Testis (tissue), 2 donors: ENCODE measurements at regions not wholly inside any gene's neighbourhood (a gene's known extent, or its start where the extent isn't known, plus 50 kb on each side); places are given as distances from the start of the nearest gene placed in this dataset.
A peak's percentile ranks its signal among the peaks of the same experiment; 100 is the strongest.
"Not testable (repeated sequence)": the region's sequence is repeated elsewhere in the genome, so short reads cannot be mapped to it uniquely, and the experiment has no call there.

Experiments used
- DNase-seq: peaks from one replicate; pipeline ENCODE4 v3.0.0-alpha.2; 2019
- H3K27ac ChIP-seq, 2 donors: fragments of 200-600 bp; sonication (generic); one replicate each; pipeline ENCODE4 v1.5.1; 2019
- H3K27me3 ChIP-seq: fragments of 200-600 bp; sonication (generic); one replicate; pipeline ENCODE4 v1.5.1; 2019
- H3K36me3 ChIP-seq: fragments of 200-600 bp; sonication (generic); one replicate; pipeline ENCODE4 v1.5.1; 2017; ENCODE audit warnings: low read depth; ENCODE audit errors: missing control alignments
- H3K4me1 ChIP-seq: fragments of 200-600 bp; sonication (generic); one replicate; pipeline ENCODE4 v1.5.1; 2019
- H3K4me3 ChIP-seq, 2 donors: fragments of 200-600 bp; sonication (generic); one replicate each; pipeline ENCODE4 v1.5.1; 2017 to 2019
- H3K9me3 ChIP-seq: fragments of 200-600 bp; sonication (generic); one replicate; pipeline ENCODE4 v1.5.1; 2017
- POLR2A ChIP-seq: fragments of 450-650 bp; IDR thresholded peaks from one replicate; pipeline ENCODE4 v1.6.1; 2017; ENCODE audit warnings: antibody characterized with exemption, mild to moderate bottlenecking, moderate library complexity
- WGBS, 2 donors: methylation state at CpG; one replicate each; pipeline ENCODE4 v1.1.5; 2018; 5-methylcytosine and 5-hydroxymethylcytosine counted together
- intact Hi-C: fragments of 100-400 bp; cut with DNase I; formaldehyde crosslinking; loops from one replicate; pipeline ENCODE4 v1.15.1; 2023; ENCODE audit warnings: low total_unique reads
- TF ChIP-seq, protein P1 (sequence below), 3 experiments: fragments of 450-650 bp in 2 of 3; fragments of 200-600 bp in 1 of 3; sonication (generic) in 1 of 3; IDR thresholded peaks; one replicate each; pipeline ENCODE4 v1.5.1; 2016 to 2019; ENCODE audit warnings: antibody characterized with exemption in 3 of 3, mild to moderate bottlenecking in 2 of 3, moderate library complexity in 1 of 3

DNA sequence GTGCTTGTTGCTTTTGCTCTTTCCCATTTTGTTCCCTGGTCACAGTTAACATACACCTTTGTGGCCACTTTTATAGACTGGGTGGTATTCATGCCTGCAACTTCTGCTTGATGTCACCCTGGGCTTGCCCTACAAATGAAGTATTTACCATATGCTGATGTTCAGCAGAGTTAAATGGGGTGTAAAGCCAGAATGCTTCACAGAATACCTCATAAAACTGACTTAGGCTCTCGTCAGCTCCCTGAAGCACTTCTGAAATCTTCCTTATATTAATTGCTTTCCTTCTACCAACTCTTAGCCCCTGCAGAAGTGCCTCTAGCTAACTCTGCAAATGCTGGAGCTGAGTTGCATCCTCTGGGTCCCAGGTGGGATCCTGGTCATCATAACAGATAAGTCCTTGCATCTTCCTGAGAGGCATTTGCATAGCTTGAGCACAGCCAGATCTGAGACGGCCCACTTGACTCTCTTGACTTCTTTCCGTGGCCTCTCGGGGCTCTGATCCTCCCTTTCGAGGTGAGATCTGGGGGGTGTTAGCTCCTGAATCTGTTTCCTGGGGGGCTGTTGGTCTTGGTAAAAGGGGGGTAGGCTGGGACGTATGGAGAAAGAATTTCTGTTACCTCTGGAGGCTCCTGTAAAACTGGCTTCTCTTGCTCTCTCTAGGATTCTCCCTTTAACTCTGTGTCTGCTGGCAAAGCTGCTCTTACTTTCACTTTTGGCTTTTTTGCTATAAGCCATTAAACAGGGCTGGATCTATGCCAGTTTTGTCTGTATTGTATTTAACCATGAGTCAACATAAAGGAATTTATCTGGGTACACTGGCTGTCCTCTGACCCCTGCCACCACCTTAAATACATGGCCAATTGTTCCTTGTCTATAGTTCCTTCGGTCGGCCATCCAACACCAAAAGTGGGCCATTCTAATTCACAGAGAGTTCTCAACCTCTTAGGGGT, 223.0 kb upstream of the SYNCRIP start:
- intact Hi-C loops, result no loop called here
- WGBS, 2 donors, result 3 to 10% methylated on average over 5 to 8 of the region's 8 CpGs
- peak; percentile 27 for DNase-seq
- Histone ChIP-seq H3K27ac (peak overlapping the region; percentile 76 to 84), H3K4me1 (peaks cover 16% of the 10 kb centered on the region), H3K4me3 (peak overlapping the region in 1 of 2 donors; percentile 34), H3K9me3 (no peaks in the 10 kb centered on the region), H3K27me3 (no peaks in the 10 kb centered on the region), H3K36me3 (no peaks in the 10 kb centered on the region)
- TF ChIP-seq, protein P1, sequence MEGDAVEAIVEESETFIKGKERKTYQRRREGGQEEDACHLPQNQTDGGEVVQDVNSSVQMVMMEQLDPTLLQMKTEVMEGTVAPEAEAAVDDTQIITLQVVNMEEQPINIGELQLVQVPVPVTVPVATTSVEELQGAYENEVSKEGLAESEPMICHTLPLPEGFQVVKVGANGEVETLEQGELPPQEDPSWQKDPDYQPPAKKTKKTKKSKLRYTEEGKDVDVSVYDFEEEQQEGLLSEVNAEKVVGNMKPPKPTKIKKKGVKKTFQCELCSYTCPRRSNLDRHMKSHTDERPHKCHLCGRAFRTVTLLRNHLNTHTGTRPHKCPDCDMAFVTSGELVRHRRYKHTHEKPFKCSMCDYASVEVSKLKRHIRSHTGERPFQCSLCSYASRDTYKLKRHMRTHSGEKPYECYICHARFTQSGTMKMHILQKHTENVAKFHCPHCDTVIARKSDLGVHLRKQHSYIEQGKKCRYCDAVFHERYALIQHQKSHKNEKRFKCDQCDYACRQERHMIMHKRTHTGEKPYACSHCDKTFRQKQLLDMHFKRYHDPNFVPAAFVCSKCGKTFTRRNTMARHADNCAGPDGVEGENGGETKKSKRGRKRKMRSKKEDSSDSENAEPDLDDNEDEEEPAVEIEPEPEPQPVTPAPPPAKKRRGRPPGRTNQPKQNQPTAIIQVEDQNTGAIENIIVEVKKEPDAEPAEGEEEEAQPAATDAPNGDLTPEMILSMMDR (IDR thresholded peaks at IDR 0.05), result no peak
- TF ChIP-seq POLR2A, result no peak

DNA sequence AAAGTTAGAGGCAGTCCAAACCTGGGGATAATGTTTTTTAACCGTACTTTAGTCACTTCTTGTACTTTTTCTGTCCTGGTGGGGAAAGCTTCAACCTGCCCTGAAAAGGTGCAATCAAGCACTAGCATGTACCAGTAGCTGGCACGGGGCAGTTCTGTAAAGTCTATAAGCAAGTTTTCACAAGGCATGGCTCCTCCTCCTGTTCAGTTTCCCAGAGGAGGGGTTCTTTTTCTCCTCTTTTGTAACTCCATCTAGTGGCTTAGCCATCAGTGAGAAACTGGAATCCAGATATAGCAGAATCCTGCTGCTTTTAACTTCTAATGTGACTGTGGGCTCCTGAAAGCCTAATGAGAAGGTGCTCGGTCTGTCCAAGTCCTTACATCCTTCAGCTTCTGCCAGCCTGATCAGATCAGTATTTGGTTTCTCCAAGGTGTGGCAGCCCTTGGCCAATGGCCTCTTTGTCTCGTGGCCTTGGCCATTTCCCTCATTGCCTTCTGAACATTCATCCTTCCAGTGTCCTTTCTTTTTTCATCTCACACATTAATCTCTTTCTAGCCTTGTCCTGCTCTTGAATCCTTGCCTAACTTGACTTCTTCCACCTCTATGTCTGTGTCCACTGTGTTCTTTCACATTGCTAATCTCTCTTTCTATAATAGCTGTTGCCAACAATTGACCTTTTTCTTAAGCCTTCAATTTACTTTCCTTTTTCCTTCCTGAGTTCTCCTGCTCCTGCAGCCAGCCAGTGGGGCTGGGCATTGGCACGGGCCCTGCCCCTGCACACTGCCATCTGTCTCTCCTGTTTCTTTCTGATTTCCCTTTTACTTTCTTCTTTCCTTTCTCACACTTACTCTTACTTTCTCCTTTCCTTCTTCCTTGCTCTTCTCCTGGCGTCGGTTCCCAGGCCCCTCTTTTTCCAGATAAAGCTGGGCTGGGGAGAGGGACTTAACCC, 222.0 kb upstream of the SYNCRIP start:
- Histone ChIP-seq H3K27ac (peak overlapping the region in 1 of 2 donors; percentile 84), H3K4me3 (no peak overlapping the region), H3K9me3 (no peaks in the 10 kb centered on the region), H3K27me3 (no peaks in the 10 kb centered on the region), H3K36me3 (no peaks in the 10 kb centered on the region), H3K4me1 (peaks cover 16% of the 10 kb centered on the region)
- intact Hi-C loops, result no loop called here
- WGBS, 2 donors, result 15 to 17% methylated on average over 7 of the region's 7 CpGs
- TF ChIP-seq, protein P1 (IDR thresholded peaks at IDR 0.05), result peak in 1 of 3 experiments; percentile 15
- no peak for TF ChIP-seq POLR2A
- peak; percentile 21 for DNase-seq

DNA sequence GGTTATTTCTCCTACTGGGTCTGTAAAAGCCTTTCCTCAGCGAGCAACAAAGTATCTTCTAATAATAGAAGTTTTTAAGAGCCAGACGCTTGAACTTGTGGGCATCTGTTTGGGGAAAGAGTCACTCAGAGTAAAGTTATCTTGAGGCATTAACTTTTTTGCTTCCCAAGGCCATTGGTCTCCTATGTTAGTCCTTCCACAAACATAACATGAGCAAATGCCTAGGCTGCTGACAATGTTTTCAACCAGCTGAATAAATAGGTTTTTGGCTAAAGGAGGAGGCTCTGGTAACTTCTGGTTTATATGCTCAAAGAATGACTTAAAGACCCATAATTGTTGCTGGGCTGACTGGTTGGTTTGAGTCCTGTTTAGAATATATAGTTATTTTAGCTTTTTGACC, 213.5 kb upstream of the SYNCRIP start:
- TF ChIP-seq POLR2A, result no peak
- TF ChIP-seq, protein P1 (IDR thresholded peaks at IDR 0.05), result no peak
- intact Hi-C loops, result no loop called here
- peak overlapping the region in 1 of 2 donors; percentile 19 for H3K27ac ChIP-seq

DNA sequence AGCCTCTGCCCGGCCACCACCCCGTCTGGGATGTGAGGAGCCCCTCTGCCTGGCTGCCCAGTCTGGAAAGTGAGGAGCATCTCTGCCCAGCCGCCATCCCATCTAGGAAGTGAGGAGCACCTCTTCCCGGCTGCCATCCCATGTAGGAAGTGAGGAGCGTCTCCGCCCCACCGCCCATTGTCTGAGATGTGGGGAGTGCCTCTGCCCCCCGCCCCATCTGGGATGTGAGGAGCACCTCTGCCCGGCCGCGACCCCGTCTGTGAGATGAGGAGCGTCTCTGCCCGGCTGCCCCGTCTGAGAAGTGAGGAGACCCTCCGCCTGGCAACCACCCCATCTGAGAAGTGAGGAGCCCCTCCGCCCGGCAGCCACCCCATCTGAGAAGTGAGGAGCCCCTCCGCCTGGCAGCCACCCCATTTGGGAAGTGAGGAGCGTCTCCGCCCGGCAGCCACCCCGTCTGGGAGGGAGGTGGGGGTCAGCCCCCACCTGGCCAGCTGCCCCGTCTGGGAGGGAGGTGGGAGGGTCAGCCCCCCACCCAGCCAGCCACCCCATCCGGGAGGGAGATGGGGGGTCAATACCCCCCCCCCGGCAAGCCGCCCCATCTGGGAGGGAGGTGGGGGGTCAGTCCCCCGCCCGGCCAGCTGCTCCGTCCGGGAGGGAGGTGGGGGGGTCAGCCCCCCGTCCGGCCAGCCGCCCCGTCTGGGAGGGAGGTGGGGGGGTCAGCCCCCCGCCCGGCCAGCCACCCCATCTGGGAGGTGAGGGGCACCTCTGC, 195.8 kb upstream of the SYNCRIP start:
- H3K4me3 ChIP-seq, H3K36me3 ChIP-seq, H3K27me3 ChIP-seq, intact Hi-C loops, DNase-seq, H3K4me1 ChIP-seq, H3K9me3 ChIP-seq, H3K27ac ChIP-seq: not testable (repeated sequence)
- WGBS, 2 donors, result 77 to 94% methylated on average over 17 to 20 of the region's 37 CpGs

More for the DNA sequence above, 213.5 kb upstream of the SYNCRIP start:
- Histone ChIP-seq H3K27me3 (no peaks in the 10 kb centered on the region), H3K36me3 (no peaks in the 10 kb centered on the region), H3K9me3 (no peaks in the 10 kb centered on the region), H3K4me1 (peaks cover 30% of the 10 kb centered on the region), H3K4me3 (no peak overlapping the region)
- WGBS, 2 donors, result 7 to 9% methylated on average over 2 of the region's 2 CpGs
- no peak for DNase-seq
